ENCODE measurements at regions not wholly inside any gene's neighbourhood (a gene's known extent, or its start where the extent isn't known, plus 50 kb on each side); places are given as distances from the start of the nearest gene placed in this dataset.

DNA sequence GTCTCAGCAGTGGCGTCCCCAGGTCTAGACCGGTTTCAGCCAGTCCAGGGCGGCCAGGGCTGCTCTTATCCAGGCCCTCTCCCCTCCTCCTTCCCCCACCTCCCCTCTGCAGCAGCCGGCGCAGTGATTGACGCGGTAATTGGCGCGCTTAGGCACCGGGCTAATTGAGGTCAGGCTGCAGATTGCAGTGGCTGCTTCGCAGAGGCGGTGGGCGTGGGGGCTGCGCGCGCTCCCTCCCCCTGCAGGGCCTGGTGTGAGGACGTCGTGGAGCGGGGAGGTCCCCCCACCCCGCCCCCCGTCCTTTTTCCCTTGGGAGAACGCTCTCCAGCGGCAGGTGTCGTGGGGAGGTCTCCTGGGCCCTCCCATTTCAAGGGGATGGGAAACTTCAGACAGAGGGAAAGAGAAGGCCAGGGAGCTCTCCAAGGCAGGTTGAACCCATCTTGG, 70.4 kb upstream of the BLCAP start:
- TF ChIP-seq, protein P1, sequence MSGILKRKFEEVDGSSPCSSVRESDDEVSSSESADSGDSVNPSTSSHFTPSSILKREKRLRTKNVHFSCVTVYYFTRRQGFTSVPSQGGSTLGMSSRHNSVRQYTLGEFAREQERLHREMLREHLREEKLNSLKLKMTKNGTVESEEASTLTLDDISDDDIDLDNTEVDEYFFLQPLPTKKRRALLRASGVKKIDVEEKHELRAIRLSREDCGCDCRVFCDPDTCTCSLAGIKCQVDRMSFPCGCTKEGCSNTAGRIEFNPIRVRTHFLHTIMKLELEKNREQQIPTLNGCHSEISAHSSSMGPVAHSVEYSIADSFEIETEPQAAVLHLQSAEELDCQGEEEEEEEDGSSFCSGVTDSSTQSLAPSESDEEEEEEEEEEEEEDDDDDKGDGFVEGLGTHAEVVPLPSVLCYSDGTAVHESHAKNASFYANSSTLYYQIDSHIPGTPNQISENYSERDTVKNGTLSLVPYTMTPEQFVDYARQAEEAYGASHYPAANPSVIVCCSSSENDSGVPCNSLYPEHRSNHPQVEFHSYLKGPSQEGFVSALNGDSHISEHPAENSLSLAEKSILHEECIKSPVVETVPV (CRISPR knock-in tag; IDR thresholded peaks at IDR 0.05), result no peak
- TF ChIP-seq PPARA (CRISPR knock-in tag; IDR thresholded peaks at IDR 0.05; ENCODE audit: borderline replicate concordance) (no peak), CSDC2 (CRISPR knock-in tag; IDR thresholded peaks at IDR 0.05) (no peak), BACH2 (CRISPR knock-in tag; IDR thresholded peaks at IDR 0.05; ENCODE audit: borderline replicate concordance) (no peak), ZNF70 (CRISPR knock-in tag; IDR thresholded peaks at IDR 0.05) (no peak), ZFP3 (CRISPR knock-in tag; IDR thresholded peaks at IDR 0.05) (no peak), GLIS3 (CRISPR knock-in tag; IDR thresholded peaks at IDR 0.05) (no peak), CREB5 (CRISPR knock-in tag; IDR thresholded peaks at IDR 0.05; ENCODE audit: low read depth) (no peak), ZC3H10 (CRISPR knock-in tag; IDR thresholded peaks at IDR 0.05) (no peak)
- TF ChIP-seq, protein P2, sequence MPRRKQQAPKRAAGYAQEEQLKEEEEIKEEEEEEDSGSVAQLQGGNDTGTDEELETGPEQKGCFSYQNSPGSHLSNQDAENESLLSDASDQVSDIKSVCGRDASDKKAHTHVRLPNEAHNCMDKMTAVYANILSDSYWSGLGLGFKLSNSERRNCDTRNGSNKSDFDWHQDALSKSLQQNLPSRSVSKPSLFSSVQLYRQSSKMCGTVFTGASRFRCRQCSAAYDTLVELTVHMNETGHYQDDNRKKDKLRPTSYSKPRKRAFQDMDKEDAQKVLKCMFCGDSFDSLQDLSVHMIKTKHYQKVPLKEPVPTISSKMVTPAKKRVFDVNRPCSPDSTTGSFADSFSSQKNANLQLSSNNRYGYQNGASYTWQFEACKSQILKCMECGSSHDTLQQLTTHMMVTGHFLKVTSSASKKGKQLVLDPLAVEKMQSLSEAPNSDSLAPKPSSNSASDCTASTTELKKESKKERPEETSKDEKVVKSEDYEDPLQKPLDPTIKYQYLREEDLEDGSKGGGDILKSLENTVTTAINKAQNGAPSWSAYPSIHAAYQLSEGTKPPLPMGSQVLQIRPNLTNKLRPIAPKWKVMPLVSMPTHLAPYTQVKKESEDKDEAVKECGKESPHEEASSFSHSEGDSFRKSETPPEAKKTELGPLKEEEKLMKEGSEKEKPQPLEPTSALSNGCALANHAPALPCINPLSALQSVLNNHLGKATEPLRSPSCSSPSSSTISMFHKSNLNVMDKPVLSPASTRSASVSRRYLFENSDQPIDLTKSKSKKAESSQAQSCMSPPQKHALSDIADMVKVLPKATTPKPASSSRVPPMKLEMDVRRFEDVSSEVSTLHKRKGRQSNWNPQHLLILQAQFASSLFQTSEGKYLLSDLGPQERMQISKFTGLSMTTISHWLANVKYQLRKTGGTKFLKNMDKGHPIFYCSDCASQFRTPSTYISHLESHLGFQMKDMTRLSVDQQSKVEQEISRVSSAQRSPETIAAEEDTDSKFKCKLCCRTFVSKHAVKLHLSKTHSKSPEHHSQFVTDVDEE (CRISPR knock-in tag; IDR thresholded peaks at IDR 0.05), result no peak
- no peak; the same call in 2 of the 3 replicates for ATAC-seq

DNA sequence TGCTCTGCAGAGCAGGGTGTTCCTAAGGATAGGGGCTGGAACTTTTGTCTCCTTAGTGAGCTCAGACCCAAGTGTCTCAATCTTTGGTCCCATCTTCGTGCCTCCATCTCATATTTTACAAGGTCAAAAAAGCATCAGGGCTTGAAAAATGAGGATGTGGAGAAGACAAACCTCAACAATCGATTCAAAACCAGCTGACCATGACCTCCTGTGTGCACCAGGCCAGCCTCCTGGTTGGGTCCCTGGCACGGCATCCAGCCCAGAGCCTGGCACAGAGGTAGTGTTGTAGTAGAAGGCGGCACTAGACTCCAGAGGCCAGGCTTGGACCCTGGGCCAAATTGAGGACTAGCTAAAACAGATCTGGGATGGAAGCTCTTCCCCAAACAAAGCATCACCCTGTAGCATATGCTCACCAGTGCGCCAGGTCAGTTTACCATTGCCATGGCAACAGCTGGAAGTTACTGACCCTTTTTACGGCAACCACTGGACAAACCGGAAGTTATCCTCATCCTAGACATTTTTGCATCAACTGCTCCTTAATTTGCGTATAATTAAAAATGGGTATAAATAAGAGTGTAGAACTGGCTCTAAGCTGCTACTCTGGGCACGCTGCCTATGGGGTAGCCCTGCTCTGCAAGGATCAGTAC, 69.3 kb upstream of the BLCAP start:
- ATAC-seq, result no peak
- TF ChIP-seq ZC3H10 (CRISPR knock-in tag; IDR thresholded peaks at IDR 0.05), result no peak
- TF ChIP-seq ZFP30 (CRISPR knock-in tag; IDR thresholded peaks at IDR 0.05), result no peak
- TF ChIP-seq PATZ1 (CRISPR knock-in tag; IDR thresholded peaks at IDR 0.05; ENCODE audit: borderline replicate concordance), result no peak
- no peak for TF ChIP-seq ZFP3 (CRISPR knock-in tag; IDR thresholded peaks at IDR 0.05)
- TF ChIP-seq ZNF565 (CRISPR knock-in tag; conservative IDR thresholded peaks at IDR 0.05; ENCODE audit: low read depth), result no peak
- TF ChIP-seq, protein P1 (CRISPR knock-in tag; IDR thresholded peaks at IDR 0.05), result no peak
- TF ChIP-seq ISL1 (CRISPR knock-in tag; IDR thresholded peaks at IDR 0.05), result no peak
- no peak for TF ChIP-seq TOX (CRISPR knock-in tag; IDR thresholded peaks at IDR 0.05; ENCODE audit: borderline replicate concordance)
- no peak for TF ChIP-seq CREB5 (CRISPR knock-in tag; IDR thresholded peaks at IDR 0.05; ENCODE audit: low read depth)
- TF ChIP-seq, protein P2 (CRISPR knock-in tag; IDR thresholded peaks at IDR 0.05), result no peak
- TF ChIP-seq SNAI2 (CRISPR knock-in tag; IDR thresholded peaks at IDR 0.05), result no peak
- TF ChIP-seq PPARA (CRISPR knock-in tag; IDR thresholded peaks at IDR 0.05; ENCODE audit: borderline replicate concordance), result no peak
